Liver (tissue), 3 donors: ENCODE measurements at regions not wholly inside any gene's neighbourhood (a gene's known extent, or its start where the extent isn't known, plus 50 kb on each side); places are given as distances from the start of the nearest gene placed in this dataset.

Experiments used
- RAD21 ChIP-seq, 2 donors: IDR thresholded peaks; 2 replicates each; pipeline ENCODE4 v1.6.1; 2016; ENCODE audit warnings: antibody characterized with exemption in 2 of 2, mild to moderate bottlenecking in 2 of 2
- TF ChIP-seq, protein P1 (sequence below): fragments of 150-350 bp; IDR thresholded peaks from 2 replicates; pipeline ENCODE4 v1.5.1; 2017; ENCODE audit warnings: improper control_type of control experiment, low read depth, low read length; ENCODE audit not compliant: missing input control
- donor health status: healthy.
- donor health status: healthy.

DNA sequence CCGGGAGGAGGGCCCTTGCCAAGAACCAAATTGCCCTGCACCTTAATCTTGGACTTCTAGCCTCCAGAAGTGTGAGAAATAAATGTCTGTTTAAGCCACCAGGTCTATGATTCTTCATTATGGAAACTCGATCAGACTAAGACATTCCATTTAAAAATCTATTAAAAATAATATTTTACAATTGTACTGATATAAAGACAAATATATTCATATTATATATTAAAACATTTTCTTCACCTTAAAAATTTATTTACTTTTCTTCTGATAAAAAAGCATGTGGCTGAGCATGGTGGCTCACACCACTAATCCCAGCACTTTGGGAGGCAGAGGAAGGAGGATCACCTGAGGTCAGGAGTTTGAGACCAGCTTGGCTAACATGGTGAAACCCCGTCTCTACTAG, 72.4 kb upstream of the CHST15 start:
- TF ChIP-seq, protein P1, sequence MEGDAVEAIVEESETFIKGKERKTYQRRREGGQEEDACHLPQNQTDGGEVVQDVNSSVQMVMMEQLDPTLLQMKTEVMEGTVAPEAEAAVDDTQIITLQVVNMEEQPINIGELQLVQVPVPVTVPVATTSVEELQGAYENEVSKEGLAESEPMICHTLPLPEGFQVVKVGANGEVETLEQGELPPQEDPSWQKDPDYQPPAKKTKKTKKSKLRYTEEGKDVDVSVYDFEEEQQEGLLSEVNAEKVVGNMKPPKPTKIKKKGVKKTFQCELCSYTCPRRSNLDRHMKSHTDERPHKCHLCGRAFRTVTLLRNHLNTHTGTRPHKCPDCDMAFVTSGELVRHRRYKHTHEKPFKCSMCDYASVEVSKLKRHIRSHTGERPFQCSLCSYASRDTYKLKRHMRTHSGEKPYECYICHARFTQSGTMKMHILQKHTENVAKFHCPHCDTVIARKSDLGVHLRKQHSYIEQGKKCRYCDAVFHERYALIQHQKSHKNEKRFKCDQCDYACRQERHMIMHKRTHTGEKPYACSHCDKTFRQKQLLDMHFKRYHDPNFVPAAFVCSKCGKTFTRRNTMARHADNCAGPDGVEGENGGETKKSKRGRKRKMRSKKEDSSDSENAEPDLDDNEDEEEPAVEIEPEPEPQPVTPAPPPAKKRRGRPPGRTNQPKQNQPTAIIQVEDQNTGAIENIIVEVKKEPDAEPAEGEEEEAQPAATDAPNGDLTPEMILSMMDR = no peak
- no peak for TF ChIP-seq RAD21 (IDR thresholded peaks at IDR 0.05)
